ENCODE measurements at regions not wholly inside any gene's neighbourhood (a gene's known extent, or its start where the extent isn't known, plus 50 kb on each side); places are given as distances from the start of the nearest gene placed in this dataset.

GRCh38 chr20:51160821-51161220, 137.9 kb upstream of the KCNG1 start:
- TF ChIP-seq CTCF (IDR thresholded peaks at IDR 0.05; ENCODE audit: low read length) (no peak), EZH2phosphoT487 (IDR thresholded peaks at IDR 0.05; ENCODE audit: low read length) (no peak), EZH2 (optimal IDR thresholded peaks at IDR 0.05; ENCODE audit: low read depth, low read length) (no peak)
